ENCODE measurements at regions not wholly inside any gene's neighbourhood (a gene's known extent, or its start where the extent isn't known, plus 50 kb on each side); places are given as distances from the start of the nearest gene placed in this dataset.
"Not testable (repeated sequence)": the region's sequence is repeated elsewhere in the genome, so short reads cannot be mapped to it uniquely, and the experiment has no call there.

DNA sequence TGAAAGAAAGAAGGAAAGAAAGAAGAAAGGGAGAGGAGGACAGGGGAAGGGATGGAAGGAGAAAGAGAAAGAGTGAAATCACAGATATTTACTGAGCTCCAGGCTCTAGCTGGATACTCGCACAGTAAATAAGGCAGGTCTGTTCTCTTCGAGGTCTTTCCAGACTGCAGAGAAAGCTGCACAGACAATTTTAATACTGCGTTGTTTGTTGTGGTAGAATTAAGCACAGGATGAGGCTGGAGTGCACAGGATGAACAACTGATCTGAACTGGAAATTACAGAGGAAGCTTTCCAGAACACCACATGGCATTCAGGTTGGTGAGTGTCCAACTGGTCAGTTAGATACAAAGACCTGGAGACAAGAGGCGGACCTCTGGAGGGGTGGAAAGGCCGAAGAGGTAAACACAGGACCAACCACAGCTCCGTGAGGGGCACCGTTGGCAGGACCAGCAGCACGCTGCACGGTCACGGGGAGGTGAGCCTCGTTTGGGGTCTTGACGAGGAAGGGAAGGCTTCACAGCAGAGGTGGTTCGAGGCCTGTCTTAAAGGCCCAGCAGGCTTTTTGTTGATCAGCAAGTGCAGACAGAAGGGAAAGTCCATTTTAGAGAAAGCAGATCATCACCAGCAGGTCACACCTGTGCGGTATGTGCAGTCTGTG lies 121.7 kb downstream of the ATP6V0E2 start:
- DNase-seq = not testable (repeated sequence)

- not testable (repeated sequence) for DNase-seq
These were observed 127.2 kb downstream of the ATP6V0E2 start for GRCh38 chr7:150000780-150001599.

GRCh38 chr7:150003304-150003810 lies 129.6 kb downstream of the ATP6V0E2 start:
- no peak for DNase-seq

- DNase-seq = not testable (repeated sequence)
These were observed 130.2 kb downstream of the ATP6V0E2 start for GRCh38 chr7:150003973-150004372.

- not testable (repeated sequence) for DNase-seq
These were observed 131.1 kb downstream of the ATP6V0E2 start for GRCh38 chr7:150004843-150005242.

- not testable (repeated sequence) for DNase-seq
These were observed 136.0 kb downstream of the ATP6V0E2 start for GRCh38 chr7:150009620-150010303.

- not testable (repeated sequence) for DNase-seq
These were observed 143.0 kb downstream of the ATP6V0E2 start for GRCh38 chr7:150016651-150017189.

- DNase-seq = not testable (repeated sequence)
These were observed 146.4 kb downstream of the ATP6V0E2 start for GRCh38 chr7:150020210-150020609.

DNA sequence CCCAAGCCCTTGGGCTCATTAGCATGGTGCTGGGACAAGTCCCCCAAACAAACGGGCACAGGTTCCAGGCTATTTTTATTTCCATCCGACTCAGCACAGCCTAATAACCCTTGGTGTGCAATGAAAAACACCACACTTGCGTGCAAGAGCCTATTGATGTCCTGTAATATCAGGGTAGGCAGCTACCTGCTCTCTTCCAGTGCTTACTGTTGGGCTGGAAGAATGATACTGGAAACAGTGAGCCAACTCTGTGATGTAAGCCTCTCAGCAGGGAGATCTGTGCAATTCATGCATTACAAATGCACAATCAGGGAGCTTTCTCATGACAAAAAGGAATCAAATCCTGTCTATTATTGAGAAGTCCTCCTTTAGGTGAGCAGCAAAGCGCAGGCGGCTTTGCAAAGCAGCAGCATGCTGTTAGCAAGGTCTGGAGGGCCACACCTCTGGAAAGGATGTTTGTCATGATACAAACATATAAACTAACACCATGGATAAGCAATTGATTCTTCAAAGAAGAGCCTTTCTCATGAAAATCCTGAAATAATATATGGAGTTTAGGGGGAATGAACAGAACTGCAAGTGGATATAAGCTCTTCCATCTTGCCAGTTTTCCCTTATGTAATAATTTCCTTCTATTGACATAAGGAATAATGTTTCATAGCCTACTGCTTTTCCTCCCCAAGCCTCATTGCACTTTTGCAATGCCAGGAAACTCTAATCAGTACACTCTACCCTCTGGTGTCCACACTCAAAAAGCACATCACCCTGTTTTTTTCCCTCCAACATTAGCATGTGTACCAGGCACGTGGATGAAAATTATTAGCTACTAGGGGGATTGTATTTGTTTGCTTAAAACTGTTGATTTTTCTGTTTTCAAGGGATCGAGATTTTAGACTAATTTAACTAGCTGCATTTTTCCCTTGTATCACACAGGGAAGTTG lies 151.1 kb downstream of the ATP6V0E2 start:
- DNase-seq = not testable (repeated sequence)

DNA sequence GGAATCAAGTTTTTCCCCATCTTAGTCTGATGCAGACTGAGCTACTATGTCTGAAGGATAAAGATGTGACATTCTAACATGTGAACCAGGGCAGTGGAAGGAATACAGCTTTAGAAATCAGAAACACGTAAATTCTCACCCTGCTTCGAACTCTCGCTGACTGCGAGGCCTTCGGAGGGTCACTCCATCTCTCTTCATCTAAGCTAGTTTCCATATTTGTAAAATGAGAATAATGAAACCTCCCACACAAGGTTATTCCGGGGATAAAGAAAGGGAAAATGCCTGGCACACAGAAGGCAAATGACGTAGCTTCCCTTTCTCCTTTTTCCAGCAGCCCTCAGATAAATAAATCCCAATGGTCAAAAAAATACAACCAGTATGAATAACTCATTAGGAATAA lies 152.0 kb downstream of the ATP6V0E2 start:
- DNase-seq = not testable (repeated sequence)

DNA sequence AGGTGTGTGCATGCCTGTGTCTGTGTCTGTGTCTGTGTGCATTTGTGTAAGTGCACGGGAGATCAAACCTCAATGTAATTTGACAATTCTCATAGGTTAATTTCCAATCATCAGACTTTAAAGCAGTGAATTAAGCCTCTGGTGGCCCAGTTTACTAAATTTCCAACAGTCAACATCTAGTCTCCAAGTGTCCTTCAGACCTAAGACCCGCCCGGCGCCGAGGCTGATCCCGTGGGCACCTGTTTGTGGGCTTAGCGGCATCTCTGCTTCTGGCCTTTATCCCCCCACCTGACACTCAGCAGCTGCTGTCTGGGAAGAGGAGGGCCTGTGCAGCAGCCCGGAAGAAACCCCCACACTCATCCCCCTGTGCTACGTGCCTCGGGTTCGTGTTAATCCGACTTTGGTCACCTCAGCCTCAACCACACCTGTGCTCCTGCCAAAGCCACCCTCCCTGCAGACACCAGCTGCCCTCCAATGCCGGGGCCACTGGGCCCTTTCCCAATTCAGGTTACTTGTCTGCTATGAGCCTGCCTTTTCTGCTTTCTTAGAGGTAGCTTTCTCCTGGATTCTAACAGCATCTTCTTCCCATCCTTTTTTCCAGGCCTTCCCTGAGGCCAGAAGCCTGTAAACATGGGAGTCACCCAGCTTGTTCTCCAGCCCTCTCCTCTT lies 154.7 kb downstream of the ATP6V0E2 start:
- not testable (repeated sequence) for DNase-seq

- not testable (repeated sequence) for DNase-seq
These were observed 155.2 kb downstream of the ATP6V0E2 start for GRCh38 chr7:150029013-150029389.

DNA sequence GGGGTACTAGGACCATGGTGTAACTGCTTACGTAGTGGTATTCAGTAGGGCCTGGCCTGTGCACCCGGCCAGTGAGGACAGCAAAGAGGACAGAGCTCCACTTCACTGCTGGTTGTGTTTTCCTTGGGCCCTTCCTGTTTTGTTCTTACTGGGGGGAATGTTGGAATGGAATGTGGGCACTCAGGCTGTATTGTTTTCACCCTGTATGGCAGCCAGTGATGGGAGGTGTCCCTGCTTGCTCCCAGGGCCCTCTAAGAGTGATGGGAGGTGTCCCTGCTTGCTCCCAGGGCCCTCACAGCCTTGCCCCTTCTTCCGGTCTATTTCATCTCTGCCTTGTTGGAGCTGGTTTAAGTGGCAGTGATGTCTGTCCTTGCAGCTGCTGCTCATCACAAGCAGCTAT lies 158.0 kb downstream of the ATP6V0E2 start:
- not testable (repeated sequence) for DNase-seq

- not testable (repeated sequence) for DNase-seq
These were observed 159.9 kb downstream of the ATP6V0E2 start for GRCh38 chr7:150033711-150034110.

GRCh38 chr7:150035769-150036168 lies 162.0 kb downstream of the ATP6V0E2 start:
- not testable (repeated sequence) for DNase-seq

DNA sequence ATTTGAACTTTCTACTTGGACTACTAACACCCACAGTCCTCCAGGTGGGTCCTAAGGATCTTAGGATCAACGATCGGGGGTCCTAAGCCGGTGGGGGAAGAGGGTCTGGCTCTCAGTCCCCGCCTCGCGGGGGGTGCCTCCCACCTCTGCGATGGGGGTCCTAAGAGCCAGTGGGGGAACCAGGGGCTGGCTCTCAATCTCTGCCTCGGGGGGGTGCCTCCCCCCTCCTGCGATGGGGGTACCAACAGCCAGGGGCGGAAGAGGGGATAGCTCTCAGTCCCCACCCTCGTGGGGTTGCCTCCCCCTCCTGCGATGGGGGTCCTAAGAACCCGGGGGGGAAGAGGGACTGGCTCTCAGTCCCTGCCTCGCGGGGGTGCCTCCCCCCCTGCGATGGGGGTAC lies 165.3 kb downstream of the ATP6V0E2 start:
- DNase-seq = not testable (repeated sequence)

DNA sequence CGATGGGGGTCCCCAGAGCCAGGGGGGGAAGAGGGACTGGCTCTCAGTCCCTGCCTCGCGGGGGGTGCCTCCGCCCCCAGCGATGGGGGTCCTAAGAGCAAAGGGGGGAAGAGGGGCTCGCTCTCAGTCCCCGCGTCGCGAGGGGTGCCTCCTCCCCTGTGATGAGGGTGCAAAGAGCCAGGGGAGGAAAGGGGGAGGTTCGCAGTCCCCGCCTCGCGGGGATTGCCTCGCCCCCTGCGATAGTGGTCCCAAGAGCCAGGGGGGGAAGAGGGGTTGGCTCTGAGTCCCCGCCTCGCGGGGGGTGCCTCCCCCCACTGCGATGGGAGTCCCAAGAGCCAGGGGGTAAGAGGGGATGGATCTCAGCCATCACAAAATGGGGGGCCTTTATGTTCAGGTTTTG lies 168.5 kb downstream of the ATP6V0E2 start:
- not testable (repeated sequence) for DNase-seq

GRCh38 chr7:150044771-150045170 lies 171.0 kb downstream of the ATP6V0E2 start:
- not testable (repeated sequence) for DNase-seq

DNA sequence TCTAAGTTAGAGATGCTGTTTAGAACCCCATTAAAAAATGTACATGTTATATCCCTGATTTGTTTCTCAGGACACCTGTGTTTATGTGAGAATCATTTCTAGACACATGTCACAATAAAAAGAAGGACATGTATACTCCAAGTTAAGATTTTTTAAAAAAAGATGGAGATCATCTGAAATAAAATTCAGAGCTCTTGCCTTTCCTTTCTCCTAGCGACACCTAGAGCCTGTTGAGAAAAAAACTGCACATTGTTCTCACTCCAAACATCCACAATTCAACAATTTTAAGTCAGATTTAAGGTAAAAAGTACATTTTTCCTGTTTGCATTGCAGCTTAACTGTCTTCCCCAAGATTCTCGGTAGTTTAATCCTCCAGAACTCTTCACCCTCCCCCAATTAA lies 171.8 kb downstream of the ATP6V0E2 start:
- not testable (repeated sequence) for DNase-seq

- not testable (repeated sequence) for DNase-seq
These were observed 172.8 kb downstream of the ATP6V0E2 start for GRCh38 chr7:150046290-150047194.

Data from NCI-H526 treated with DMSO at 0.1 percent for 48 hours (cell line).